GM18867 (cell line): ENCODE measurements at regions not wholly inside any gene's neighbourhood (a gene's known extent, or its start where the extent isn't known, plus 50 kb on each side); places are given as distances from the start of the nearest gene placed in this dataset.

ENCODE experiments used
- ATAC-seq: cut with Tn5 transposase; IDR thresholded peaks from one replicate; pipeline ENCODE4 v1.9.1; 2021; ENCODE audit warnings: mild to moderate bottlenecking, moderate library complexity; ENCODE audit not compliant: unreplicated experiment

DNA sequence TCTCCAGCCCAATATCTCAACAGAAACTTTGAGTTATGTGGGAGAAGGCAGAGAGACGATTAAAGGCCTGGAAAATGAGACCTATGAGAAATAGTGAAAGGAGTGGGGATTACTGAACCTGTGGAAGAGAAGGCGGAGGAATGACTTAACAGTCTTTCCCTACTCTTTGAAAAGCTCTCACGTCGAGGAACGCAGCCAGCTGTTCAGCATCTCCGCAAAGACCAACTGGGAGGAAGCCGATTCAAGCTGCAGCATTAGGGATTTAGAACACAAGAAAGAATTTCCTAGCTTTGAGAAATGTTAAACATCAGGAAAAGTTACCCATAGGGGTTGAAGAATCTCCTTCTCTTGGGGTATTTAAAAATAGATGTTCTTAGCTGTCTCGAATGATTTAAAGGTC lies 233.2 kb upstream of the PARD3B start:
- no peak for ATAC-seq

DNA sequence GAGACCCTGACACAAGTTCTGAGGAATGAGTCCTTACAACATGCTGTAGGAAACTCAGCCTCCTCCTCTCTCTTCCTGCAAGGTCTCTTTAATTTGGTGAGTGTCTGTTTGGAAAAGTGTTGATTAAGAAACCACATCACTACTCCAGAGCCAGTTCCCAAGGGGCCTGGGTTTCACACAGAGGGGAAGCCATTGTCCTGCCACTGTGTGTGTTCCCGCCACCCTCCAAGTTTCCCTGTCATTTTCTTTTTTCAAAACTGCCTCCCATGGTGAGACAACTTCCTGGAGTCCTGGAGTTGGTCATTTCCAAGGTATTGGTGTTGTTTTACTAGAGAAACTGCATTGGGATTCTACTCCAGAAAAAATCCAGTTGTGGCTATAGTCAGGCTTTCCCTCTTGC lies 232.0 kb upstream of the PARD3B start:
- no peak for ATAC-seq

DNA sequence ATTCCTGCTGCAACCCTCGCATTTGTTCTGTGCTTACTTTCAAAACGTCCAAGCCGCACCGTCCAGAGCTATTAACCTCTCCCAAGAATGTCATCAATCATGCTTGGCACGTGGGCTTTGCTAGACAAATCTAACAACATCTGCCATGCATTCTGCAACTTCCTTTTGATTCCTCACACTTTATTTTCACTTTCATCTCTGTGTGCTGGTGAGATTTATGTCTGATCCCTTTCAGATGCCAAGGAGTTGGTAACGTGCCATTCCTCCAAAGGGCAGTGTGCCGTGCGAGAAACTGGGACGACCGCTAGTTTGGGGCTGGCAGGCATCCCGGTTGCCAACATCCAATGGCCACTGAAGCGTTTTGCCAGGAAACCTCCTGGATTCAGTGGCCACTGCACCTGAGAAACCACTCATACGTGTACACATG lies 230.0 kb upstream of the PARD3B start:
- no peak for ATAC-seq

DNA sequence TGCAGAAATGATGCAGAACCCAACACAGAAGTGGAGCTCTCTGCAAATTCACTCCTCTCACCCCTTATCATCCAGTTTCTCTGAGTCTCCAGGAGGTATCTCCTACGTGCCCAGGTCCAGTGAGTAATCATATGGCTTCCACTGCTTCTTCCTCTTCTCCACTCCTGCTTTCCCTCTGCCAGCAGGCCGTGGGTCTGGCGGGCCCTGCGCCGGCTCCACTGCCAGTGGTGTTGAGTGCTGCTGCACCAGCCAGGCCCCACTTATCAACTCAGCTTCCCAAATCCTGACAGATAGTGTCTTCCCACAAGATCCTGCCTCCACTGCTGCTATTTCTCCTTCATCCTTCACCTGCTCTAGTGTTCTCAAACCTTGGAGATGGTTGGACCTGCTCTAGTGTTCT lies 227.6 kb upstream of the PARD3B start:
- no peak for ATAC-seq

DNA sequence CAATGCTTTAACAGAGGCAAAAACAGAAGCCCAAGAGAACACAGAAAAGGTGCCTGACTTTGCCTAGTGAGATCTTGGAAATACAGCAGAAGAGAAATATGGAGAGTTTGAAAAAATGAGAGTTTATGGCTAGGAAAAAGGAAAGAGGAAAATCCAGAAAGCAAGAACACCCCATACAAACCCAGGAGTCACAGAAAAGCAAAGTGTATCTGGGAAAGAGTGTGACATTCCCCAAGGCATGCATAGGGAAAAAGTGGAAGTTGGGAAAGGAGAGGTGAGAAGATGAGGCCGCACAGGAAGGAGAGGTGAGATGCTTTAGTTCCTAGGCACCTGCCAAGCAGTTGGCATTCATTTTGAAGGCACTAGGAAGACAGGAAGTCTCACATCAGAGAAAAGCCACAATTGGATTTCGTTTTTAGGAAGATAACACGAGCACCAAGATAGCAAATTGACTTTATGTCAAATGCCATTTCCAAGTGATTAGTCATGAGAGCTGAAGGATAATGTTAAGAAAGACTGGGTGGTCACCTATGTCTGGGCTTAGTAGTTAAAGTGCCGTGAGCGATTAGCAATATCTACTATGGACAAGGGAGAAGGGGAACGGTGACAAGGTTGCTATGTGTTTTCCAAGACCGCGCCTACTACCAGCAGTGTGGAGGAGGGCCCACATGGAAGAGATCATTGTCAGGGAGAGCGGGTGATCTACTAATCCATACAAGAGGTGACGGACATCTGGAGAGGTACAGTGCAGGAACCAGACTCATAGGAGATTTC lies 224.1 kb upstream of the PARD3B start:
- no peak for ATAC-seq

DNA sequence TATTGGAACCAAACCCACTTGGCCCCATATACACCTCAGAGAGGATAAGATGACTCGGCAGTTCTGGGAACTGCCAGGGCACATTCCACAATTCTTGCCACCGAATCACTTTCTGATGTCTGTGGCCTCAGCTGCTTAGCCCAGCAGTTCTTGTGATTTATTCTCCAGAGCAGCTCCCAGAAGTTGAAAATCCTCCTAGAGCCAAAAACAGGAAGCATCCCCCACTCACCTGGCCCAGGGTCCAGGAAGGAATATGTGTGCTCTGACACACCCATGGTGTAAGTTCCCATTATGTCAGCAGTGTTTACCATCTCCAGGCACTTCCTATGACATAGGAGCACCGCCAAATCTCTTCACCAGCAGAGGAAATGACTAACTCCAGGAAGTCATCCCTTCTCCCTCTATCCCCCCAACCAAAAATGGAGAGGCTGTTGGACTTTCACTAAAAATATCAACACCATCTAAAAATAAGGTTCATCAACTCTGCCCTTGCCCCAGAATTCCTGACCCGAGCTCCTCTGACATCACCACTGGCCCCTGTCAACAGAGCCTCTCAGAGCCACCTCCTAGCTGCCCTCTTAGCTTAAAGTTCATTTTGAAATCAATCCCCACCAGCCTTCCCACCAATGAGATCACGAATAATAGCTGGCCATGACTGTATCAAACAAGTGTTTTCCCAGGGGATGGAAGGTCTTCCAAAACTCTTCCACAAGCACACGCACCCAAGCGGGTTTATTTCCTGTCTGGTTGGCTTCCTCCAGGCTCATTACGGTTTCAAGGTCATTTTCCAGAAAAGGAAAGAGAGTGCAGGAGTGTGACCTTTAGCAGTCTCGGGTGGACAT lies 223.1 kb upstream of the PARD3B start:
- ATAC-seq, result no peak

DNA sequence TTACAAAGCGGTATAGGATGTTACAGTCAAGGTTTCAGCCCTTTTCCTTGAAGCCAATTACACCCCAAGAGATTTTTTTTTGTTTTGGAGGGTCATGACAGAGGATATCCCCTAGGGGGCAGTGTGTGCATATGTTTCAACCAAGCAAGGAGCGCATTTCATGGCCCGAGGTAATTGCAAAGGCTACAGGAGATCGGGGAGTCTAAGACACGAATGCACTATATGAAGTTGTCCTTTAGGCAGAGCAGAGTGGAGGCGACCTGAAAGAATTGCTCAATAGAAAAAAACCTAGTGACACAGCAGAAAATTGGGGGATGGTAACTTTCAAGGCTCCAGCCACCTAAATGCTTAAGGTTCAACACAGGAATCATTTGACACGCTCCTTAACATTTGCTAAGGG lies 219.8 kb upstream of the PARD3B start:
- peak; percentile 93 for ATAC-seq

DNA sequence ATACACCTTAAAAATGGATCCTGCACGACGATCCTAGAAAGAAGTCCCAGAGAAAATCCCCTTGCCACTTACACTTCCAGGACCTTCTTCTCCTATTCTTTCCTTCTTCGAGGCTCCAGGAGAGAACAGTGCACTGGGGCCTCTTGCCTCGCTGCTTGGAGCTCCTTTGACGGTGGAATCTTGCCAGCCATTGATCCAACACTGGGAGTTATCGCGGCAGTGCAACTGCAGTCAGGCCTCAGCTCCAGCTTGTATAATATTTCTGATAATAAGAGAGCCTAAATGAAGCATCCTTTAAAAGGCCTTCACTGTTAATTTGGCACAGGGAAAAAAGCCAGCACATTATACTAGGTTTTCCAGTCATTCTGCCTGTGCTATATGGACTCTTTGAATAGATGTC lies 216.9 kb upstream of the PARD3B start:
- no peak for ATAC-seq

DNA sequence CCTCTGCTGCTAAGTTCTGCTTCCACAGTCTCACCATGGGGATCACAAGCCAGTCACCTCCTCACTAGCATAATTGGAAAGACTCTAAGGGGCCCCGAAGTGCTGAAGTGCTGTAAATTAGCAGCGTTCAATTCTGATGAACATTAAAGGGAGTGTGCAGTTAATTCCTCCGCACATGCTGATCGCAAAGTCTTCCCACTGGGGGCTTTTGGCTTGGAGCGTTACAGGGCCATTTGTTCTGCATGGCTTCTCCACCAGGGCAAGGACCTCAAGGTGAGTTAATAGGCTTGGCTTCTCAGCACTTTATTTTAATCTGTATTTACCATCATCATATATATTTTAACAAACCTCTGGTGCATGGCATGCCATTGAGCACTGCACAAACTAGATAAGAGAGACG lies 216.3 kb upstream of the PARD3B start:
- ATAC-seq, result no peak

DNA sequence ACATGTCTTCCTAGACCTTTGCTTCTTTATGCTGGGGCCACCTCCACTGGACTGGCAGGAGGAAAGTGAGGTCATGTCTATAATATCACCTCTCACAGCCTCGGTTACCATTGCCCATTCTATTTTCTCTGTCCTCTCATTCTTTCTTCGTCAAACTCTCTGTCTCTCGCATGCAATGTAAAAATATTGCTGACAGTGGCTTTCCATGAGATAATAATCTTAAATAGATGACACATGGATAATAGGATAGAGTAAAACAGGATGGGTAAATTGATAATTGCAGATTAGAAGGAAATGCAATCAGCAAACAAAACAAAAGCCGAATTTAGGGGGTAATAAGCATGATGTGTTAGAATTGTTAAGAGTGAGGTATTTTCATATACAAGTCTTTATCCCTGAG lies 215.7 kb upstream of the PARD3B start:
- ATAC-seq, result no peak

DNA sequence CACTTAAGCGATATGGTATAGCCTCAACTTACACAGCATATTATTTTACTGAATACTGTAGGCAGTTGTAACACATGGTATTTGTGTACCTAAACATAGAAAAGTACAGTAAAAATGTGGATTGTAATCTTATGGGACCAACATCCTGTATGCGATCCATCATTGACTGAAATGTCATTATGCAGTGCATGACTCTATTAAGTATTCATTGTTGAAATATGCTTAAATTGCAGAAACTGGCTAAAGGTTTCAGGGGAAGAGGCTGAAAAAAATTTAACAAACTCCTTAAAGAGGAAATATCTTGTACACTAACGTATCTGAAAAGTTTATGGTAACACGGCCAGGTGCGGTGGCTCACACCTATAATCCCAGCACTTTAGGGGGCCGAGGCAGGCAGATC lies 214.1 kb upstream of the PARD3B start:
- ATAC-seq, result no peak

DNA sequence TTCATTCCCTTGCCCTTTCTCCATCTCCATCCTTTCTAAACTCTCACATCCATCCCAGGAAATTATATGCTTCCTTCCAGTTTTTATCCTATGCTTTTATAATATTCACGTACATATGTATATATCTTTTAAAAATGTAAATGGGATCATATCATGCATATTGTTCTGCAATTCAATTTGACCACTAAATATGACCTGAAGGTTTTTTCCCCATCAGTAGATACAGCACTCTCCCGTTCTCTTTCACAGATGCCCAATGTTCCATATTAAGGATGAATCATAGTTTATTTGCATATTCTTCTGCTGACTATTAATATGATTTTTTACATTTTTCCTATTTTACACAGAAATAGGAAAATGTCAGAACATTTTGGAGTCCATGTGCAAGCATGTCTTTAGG lies 213.3 kb upstream of the PARD3B start:
- no peak for ATAC-seq

DNA sequence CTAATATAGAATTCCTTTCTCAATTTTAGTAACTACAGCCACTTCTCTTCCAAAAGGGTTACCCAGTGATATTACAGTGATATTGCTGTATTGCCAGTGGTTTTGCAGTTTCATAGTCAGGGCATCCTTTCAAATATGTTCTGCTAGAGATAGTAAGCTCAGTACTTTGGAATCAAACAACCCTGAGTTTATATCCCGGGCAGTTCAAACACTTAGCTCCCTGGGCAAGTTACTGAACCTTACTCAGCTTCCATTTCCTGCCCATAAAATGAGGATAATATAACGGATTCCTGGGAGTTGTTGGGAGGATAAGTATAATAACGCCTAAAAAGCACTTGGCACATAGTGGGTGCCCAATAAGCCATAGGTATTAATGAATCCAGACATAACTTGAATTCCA lies 212.6 kb upstream of the PARD3B start:
- no peak for ATAC-seq

DNA sequence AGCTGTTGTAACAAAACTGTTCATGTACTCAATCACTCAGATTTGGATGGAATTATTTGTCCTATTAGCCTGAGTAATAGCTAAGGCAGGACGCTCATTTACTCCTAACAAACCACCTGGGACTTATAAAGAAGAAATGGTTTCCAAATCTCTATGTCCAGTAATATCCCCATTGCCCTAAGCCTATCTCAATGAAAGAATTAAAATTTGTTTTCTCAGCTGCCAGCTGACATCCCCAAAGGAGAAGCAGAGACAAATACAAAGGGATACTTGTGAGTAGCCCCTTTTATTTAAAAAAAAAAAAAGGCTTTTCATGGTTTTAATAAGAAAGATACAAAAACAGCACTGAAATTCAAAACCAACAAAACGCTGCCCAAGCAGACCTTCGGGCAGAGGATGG lies 211.4 kb upstream of the PARD3B start:
- no peak for ATAC-seq

DNA sequence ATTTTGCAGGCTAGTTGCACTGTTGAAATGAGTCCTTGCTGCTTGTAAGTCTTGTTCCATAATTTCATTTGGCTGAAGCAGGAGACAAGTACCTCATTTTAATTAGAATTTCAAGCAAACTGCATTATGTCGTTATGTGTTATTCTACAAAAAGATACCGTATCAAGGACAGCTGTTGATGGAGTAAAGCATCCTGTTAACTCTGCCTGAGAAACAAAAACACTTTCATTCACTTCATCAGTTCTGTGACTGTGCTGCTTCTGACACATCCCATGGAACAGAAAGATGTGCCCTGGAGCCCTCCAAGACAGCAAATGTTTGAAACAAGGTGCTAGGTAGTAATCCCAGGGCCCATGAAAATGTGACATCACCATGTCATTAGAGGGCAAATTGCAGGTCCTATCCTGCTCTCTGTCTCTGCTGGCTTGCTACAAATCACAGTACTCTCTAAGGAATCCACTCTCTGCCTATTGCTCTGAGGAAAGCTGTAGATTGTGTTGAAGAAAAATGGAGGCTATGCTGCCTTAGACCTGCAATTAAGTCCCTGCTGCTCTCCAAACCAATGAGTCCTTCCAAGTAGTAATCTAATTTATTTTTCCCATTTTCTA lies 209.7 kb upstream of the PARD3B start:
- ATAC-seq, result no peak

DNA sequence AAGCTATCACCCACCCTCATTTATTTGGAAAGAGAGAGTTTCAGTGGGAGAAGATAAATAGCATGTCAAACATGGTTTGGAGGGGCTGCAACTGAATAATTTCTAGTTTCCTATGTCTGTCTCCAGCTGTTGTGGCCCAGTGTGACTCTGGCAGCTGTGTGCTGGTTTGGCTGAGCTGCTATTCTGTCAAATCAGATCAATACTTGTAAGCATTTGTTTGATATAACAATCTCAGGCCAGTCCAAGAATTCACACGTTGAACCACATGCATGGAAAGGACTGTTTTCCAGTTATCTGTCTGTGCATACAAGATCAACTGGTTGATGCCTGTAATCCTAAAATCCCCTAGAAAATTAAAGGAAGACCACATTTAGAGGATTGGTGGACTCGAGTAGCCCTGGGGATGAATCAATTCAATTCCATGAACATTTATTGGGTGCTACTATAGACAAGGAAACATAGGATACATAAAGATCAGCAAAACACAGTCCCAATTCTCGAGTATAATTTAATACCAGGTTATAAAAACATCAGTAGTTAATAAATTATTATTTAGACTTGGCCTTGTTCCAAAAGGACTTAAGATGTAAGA lies 209.0 kb upstream of the PARD3B start:
- ATAC-seq, result no peak

DNA sequence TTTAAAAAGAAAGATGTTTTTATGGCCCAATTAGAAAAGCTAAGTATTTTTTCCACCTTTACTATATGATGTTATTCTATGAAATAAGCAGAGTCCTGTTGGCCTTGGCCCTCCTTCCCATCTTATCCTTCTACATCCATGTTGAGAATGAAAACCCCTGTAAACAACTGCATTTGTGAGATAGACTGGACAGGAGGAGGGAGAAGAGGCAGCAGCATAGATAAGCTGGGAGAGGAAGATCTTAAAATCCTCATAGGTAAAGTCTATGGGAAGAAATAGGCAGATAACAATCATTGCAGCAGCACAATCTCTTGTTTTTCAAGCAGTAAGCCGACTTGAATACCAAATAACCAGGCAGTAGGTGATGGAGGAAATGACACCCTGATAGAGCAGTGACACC lies 207.6 kb upstream of the PARD3B start:
- no peak for ATAC-seq

DNA sequence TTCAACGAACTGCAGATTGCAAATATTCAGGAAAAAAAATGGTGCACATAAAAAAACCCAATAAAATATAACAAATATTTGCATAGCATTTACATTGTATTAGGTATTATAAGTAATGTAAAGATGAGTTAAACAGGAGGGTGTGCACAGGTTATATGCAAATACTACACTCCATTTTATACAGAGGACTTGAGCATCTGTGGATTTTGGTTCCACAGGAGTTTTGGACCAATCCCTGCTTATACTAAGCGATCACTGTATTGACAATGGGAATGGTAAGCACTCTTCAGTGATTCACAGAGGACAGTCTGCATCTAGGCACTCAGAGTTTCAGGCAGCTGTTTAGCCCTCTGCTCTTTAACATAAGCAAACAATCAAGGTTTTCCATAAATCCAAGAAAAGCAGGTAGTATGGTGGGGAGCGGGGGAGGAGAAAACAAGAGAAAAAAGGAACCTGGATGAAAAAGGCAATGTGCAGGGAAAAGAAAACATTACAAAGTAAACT lies 206.0 kb upstream of the PARD3B start:
- no peak for ATAC-seq

DNA sequence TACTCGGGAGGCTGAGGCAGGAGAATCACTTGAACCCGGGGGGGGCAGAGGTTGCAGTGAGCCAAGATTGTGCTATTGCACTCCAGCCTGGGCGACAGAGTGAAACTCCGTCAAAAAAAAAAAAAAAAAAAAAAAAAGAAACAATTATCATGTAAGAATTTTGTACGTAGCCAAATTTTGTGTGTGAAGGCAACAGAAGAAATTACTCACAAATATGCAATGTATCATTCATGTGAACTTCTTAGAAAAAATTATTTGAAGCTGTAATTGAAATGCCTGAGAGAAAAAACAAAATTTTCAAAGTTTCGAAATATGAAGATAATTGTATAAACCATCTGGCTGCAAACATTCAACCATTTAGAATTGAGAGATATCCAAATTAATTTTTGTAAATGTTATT lies 204.8 kb upstream of the PARD3B start:
- ATAC-seq, result no peak

DNA sequence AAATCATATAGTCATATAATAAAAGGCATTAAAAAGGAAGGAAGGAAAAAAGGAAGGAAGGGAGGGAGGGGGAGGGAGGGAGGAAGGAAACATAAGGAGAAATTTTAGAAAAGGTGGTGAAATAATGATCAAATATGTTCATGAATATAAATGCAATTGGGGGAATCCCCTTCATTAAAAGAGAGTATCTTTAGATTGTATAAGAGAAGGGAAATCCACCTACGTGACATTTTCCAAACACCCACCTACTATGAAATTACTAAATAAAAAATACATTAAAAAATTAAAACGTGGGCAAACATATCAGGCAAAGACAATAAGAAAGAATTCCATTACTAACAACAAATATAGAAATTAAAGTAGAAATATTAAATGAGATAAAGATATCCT lies 203.4 kb upstream of the PARD3B start:
- no peak for ATAC-seq

DNA sequence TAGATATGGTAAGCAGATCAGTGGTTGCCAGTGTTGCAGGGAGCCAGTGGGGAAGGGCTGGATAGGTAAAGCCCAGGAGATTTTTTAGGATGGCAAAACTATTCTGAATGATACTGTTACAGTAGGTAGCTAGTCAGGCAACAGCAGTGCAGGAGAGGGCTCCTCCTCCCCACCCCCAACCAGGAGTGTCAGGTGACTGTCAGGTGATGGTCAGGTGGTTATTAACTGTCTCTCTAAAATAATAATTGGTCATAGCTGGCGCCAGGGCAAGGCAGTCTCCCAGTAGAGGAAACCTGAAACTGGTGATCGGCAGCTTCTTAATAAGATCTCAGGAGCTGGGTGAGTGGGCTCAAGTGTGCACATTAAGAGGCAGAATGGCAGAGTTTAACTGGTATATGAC lies 201.6 kb upstream of the PARD3B start:
- ATAC-seq, result no peak
